Heart left ventricle (tissue), 16 donors: ENCODE measurements at regions not wholly inside any gene's neighbourhood (a gene's known extent, or its start where the extent isn't known, plus 50 kb on each side); places are given as distances from the start of the nearest gene placed in this dataset.

Experiments
- ATAC-seq, 4 donors: fragments of 200-7000 bp; cut with Tn5 transposase; one replicate each; pipeline ENCODE4 v1.9.1; 2020 to 2022; ENCODE audit warnings: moderate library complexity in 4 of 4, mild to moderate bottlenecking in 3 of 4, moderate number of reproducible peaks in 1 of 4
- DNase-seq, 5 donors: peaks; one replicate each; pipeline ENCODE4 v3.0.0-alpha.2; 2020
- H3K27ac ChIP-seq, 12 donors: fragments of 200-600 bp; sonication (generic) in 4 of 12; one replicate each; pipeline versions ENCODE4 v1.5.0 to v1.8.0; 2016 to 2022; ENCODE audit warnings: mild to moderate bottlenecking in 2 of 12
- H3K27me3 ChIP-seq, 9 donors: fragments of 200-600 bp; sonication (generic) in 2 of 9; one replicate each; pipeline versions ENCODE4 v1.5.1 to v1.8.0; 2016 to 2022; ENCODE audit warnings: mild to moderate bottlenecking in 3 of 9
- H3K36me3 ChIP-seq, 9 donors: fragments of 200-600 bp; sonication (generic) in 2 of 9; one replicate each; pipeline versions ENCODE4 v1.5.0 to v1.8.0; 2018 to 2022; ENCODE audit warnings: mild to moderate bottlenecking in 2 of 9
- H3K4me1 ChIP-seq, 12 donors: fragments of 200-600 bp; sonication (generic) in 4 of 12; one replicate each; pipeline versions ENCODE4 v1.5.0 to v1.8.0; 2016 to 2022; ENCODE audit warnings: mild to moderate bottlenecking in 3 of 12
- H3K4me3 ChIP-seq, 12 donors: fragments of 200-600 bp; sonication (generic) in 4 of 12; one replicate each; pipeline versions ENCODE4 v1.5.0 to v1.8.0; 2017 to 2022; ENCODE audit warnings: mild to moderate bottlenecking in 9 of 12, moderate library complexity in 4 of 12
- H3K9me3 ChIP-seq, 12 donors: fragments of 200-600 bp; sonication (generic) in 4 of 12; one replicate each; pipeline versions ENCODE4 v1.5.0 to v1.8.0; 2016 to 2022; ENCODE audit warnings: mild to moderate bottlenecking in 1 of 12
- POLR2A ChIP-seq, 2 donors: fragments of 450-650 bp; IDR thresholded peaks; one replicate each; pipeline ENCODE4 v1.6.1; 2017; ENCODE audit warnings: antibody characterized with exemption in 2 of 2, mild to moderate bottlenecking in 2 of 2, moderate library complexity in 2 of 2
- WGBS, 4 donors: extraction: QIAGEN DNeasy Blood & Tissue Kit in 2 of 4; methylation state at CpG; one replicate each; pipeline versions ENCODE4 v1.1.5 to v1.1.7; 2013 to 2018; 5-methylcytosine and 5-hydroxymethylcytosine counted together
- intact Hi-C, 10 donors: fragments of 100-400 bp; cut with DNase I; formaldehyde crosslinking; loops; one replicate each; pipeline versions ENCODE4 v1.11.1 to v1.14.2; 2022
- TF ChIP-seq, protein P1 (sequence below), 12 donors: fragments of 200-600 bp; sonication (generic) in 4 of 12; IDR thresholded peaks; one replicate each; pipeline versions ENCODE4 v1.5.0 to v1.8.0; 2018 to 2022; ENCODE audit warnings: antibody characterized with exemption in 12 of 12, mild to moderate bottlenecking in 5 of 12
- donor health status: ischemic (EF 13 %, LVEDD 7.1; RV severe dilation, severe dysfunction).
- donor health status: healthy with polysubstance abuse.
- donor health status: DM: no; HTN: yes; CAD: no.
- donor health status: DM: no; HTN: no; CAD: no.
- donor health status: ischemic (EF 25% LVEDD 6.9; RV normal size, moderate dysfunction).
- donor health status: ischemic (EF 25% LVEDD 5.7; RV mildly dilated, moderate dysfunction).
- donor health status: healthy.
- donor health status: DM: yes; HTN: yes; CAD: no.
- donor health status: ischemic (EF 35%, LVEDD 5.7; RV mildly dilated, moderate dysfunction).
- donor health status: nonischemic (EF 11% LVEDD 7.7; RV severe dilation, severe dysfunction).
- donor health status: DM: yes; HTN: yes; CAD: no.
- donor health status: PGD.
- donor health status: ischemic (EF 29% LVEDD 5.4; RV normal size, mild dysfunction).
- donor health status: nonischemic (EF 23%, LVEDD 6.1; RV moderate dilation, normal function).

DNA sequence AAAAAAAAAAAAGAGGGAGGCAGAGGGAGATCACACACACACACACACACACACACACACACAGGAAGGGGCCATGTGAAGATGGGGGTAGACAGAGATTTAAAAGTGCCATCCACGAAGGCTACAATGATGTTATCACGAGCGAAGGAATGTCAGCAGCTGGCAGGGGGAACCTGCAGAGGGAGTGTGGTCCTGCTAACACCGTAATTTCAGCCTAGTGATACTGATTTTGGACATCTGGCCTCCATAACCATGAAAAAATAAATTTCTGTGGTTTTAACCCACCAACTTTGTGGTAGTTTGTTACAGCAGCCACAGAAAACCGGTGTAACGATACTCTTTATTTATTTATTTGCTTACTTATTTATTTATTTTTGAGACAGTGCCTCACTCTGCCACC is 76.0 kb downstream of the TMCO5A start:
- WGBS, 4 donors, result 84 to 91% (median 86%) methylated on average over 6 of the region's 6 CpGs

GRCh38 chr15:38012894-38013293 is 78.5 kb downstream of the TMCO5A start:
- TF ChIP-seq POLR2A (IDR thresholded peaks at IDR 0.05), result no peak
- TF ChIP-seq, protein P1, sequence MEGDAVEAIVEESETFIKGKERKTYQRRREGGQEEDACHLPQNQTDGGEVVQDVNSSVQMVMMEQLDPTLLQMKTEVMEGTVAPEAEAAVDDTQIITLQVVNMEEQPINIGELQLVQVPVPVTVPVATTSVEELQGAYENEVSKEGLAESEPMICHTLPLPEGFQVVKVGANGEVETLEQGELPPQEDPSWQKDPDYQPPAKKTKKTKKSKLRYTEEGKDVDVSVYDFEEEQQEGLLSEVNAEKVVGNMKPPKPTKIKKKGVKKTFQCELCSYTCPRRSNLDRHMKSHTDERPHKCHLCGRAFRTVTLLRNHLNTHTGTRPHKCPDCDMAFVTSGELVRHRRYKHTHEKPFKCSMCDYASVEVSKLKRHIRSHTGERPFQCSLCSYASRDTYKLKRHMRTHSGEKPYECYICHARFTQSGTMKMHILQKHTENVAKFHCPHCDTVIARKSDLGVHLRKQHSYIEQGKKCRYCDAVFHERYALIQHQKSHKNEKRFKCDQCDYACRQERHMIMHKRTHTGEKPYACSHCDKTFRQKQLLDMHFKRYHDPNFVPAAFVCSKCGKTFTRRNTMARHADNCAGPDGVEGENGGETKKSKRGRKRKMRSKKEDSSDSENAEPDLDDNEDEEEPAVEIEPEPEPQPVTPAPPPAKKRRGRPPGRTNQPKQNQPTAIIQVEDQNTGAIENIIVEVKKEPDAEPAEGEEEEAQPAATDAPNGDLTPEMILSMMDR (IDR thresholded peaks at IDR 0.05), result no peak
- intact Hi-C loops, result no loop called here
- Histone ChIP-seq H3K4me1 (peaks cover 0 to 8% (median 0%) of the 10 kb centered on the region in 12 donors), H3K36me3 (no peaks in the 10 kb centered on the region), H3K9me3 (no peaks in the 10 kb centered on the region), H3K27me3 (no peaks in the 10 kb centered on the region), H3K27ac (no peak overlapping the region), H3K4me3 (no peak overlapping the region)
- WGBS, 4 donors, result 36 to 46% (median 42%) methylated on average over 1 of the region's 1 CpG
- no peak for DNase-seq
- ATAC-seq, result no peak

More for the DNA sequence above, 76.0 kb downstream of the TMCO5A start:
- Histone ChIP-seq H3K4me1 (peaks cover 0 to 26% (median 4%) of the 10 kb centered on the region in 12 donors), H3K27me3 (no peaks in the 10 kb centered on the region), H3K4me3 (no peak overlapping the region), H3K27ac (no peak overlapping the region), H3K36me3 (no peaks in the 10 kb centered on the region), H3K9me3 (no peaks in the 10 kb centered on the region)
- intact Hi-C loops, result no loop called here
- DNase-seq (no peak), ATAC-seq (no peak)
- TF ChIP-seq, protein P1 (IDR thresholded peaks at IDR 0.05), result no peak

DNA sequence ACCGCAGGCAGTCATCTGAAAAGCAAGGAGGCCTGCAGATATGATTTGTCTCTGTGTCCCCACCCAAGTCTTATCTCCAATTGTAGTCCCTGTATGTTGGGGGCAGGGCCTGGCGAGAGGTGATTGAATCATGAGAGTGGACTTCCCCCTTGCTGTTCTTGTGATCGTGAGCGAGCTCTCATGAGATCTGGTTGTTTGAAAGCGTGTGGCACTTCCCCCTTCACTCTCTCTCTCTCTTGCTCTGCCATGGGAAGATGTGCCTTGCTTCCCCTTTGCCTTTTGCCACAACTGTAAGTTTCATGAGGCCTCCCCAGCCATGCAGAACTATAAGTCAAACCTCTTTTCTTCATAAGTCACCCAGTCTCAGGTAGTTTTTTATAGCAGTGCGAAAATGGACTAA is 83.3 kb downstream of the TMCO5A start:
- H3K4me1 ChIP-seq, result peaks cover 0 to 20% (median 0%) of the 10 kb centered on the region in 12 donors
- WGBS, 4 donors, result 77 to 89% (median 80%) methylated on average over 6 of the region's 6 CpGs
- no peaks in the 10 kb centered on the region for H3K27me3 ChIP-seq
- intact Hi-C loops, result no loop called here
- H3K4me3 ChIP-seq, result no peak overlapping the region
- no peaks in the 10 kb centered on the region for H3K9me3 ChIP-seq
- H3K36me3 ChIP-seq, result no peaks in the 10 kb centered on the region
- ATAC-seq (peak in 1 of 4 donors; percentile 7), DNase-seq (peak in 1 of 5 donors; percentile 28)
- peak overlapping the region in 1 of 12 donors; percentile 46 for H3K27ac ChIP-seq
- TF ChIP-seq, protein P1 (IDR thresholded peaks at IDR 0.05), result no peak
- TF ChIP-seq POLR2A (IDR thresholded peaks at IDR 0.05), result no peak

- no peak for DNase-seq
Observed at GRCh38 chr15:38019066-38019465, 84.6 kb downstream of the TMCO5A start.

More at GRCh38 chr15:38019066-38019465, 84.6 kb downstream of the TMCO5A start:
- intact Hi-C loops, result no loop called here
- no peak for TF ChIP-seq POLR2A (IDR thresholded peaks at IDR 0.05)
- TF ChIP-seq, protein P1 (IDR thresholded peaks at IDR 0.05), result no peak
- ATAC-seq, result no peak
- Histone ChIP-seq H3K9me3 (peaks cover 0 to 5% (median 0%) of the 10 kb centered on the region in 12 donors), H3K27me3 (no peaks in the 10 kb centered on the region), H3K4me3 (no peak overlapping the region), H3K4me1 (peaks cover 0 to 11% (median 0%) of the 10 kb centered on the region in 12 donors), H3K36me3 (no peaks in the 10 kb centered on the region), H3K27ac (peak overlapping the region in 1 of 12 donors; percentile 48)
